Spleen (tissue), 7 donors: ENCODE measurements at regions not wholly inside any gene's neighbourhood (a gene's known extent, or its start where the extent isn't known, plus 50 kb on each side); places are given as distances from the start of the nearest gene placed in this dataset.

Experiments
- CTCF ChIP-seq, 11 experiments: fragments of 200-600 bp in 7 of 11; fragments of 450-650 bp in 4 of 11; sonication (generic) in 4 of 11; IDR thresholded peaks in 8 of 11; conservative IDR thresholded peaks in 3 of 11; 1 replicate in 7 of 11; 2 replicates in 4 of 11; pipeline versions ENCODE4 v1.4.0 to v1.8.0; 2016 to 2021; ENCODE audit warnings: antibody characterized with exemption in 11 of 11, inconsistent platforms in 4 of 11, mild to moderate bottlenecking in 1 of 11
- POLR2AphosphoS5 ChIP-seq, 3 donors: sonication (generic); formaldehyde crosslinking; IDR thresholded peaks; one replicate each; pipeline ENCODE4 v1.5.1; 2017; ENCODE audit warnings: antibody characterized with exemption in 3 of 3
- donor health status: DM: no; HTN: no; CAD: no; lungs with moderate emphysema.
- donor health status: DM: no; HTN: no; CAD: no.
- donor health status: DM: no; HTN: no; CAD: no.

- TF ChIP-seq POLR2AphosphoS5 (IDR thresholded peaks at IDR 0.05) = no peak
- TF ChIP-seq CTCF (IDR thresholded peaks at IDR 0.05 in 8 of 11, conservative IDR thresholded peaks at IDR 0.05 in 3 of 11) = no peak
Observed at GRCh38 chr12:105754313-105754712, 384.4 kb downstream of the NUAK1 start.
